ENCODE measurements at regions not wholly inside any gene's neighbourhood (a gene's known extent, or its start where the extent isn't known, plus 50 kb on each side); places are given as distances from the start of the nearest gene placed in this dataset.

DNA sequence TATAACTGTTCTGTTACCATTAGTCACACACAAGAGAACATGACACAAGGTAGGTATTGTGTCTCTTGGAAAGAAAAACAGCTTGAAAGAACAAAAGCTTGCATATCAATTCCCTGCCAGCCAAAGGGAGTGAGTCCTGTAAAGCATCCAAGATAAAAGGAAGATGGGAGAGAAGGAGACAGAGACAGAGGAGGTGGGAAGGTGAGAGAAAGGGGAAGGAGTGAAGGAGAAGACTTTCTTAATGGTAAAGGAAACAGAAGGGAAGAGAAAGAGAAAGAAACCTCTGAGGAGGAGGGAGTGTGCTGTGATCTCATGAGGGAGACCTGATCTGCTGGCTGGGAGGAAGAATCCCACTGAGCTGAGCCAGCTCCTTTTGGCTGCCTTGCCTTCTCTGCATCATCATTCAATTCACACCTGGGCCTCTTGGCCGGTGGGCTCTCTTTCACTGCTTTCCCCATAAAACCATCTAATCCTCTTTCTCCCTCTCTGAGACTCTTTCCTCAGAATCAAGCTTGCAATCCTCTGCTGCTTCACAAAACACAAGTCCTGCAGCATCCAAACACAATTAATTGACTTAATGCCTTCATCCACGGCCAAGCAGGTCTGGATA, 271.6 kb downstream of the ABCC12 start:
- TF ChIP-seq CTCF (IDR thresholded peaks at IDR 0.05) (no peak), POLR2A (IDR thresholded peaks at IDR 0.05) (no peak)
